Ishikawa (cell line): ENCODE measurements at regions not wholly inside any gene's neighbourhood (a gene's known extent, or its start where the extent isn't known, plus 50 kb on each side); places are given as distances from the start of the nearest gene placed in this dataset.

Source experiments
- CEBPB ChIP-seq: IDR thresholded peaks from 2 replicates; pipeline ENCODE4 v1.6.1; 2012
- CREB1 ChIP-seq: IDR thresholded peaks from 2 replicates; pipeline ENCODE4 v1.6.1; 2012; ENCODE audit warnings: low read depth
- EGR1 ChIP-seq: IDR thresholded peaks from 2 replicates; pipeline ENCODE4 v1.6.1; 2012
- EP300 ChIP-seq: IDR thresholded peaks from 2 replicates; pipeline ENCODE4 v1.6.1; 2012; ENCODE audit warnings: borderline replicate concordance
- FOXM1 ChIP-seq: IDR thresholded peaks from 2 replicates; pipeline ENCODE4 v1.6.1; 2012; ENCODE audit warnings: low read depth, borderline replicate concordance
- NFIC ChIP-seq: IDR thresholded peaks from 2 replicates; pipeline ENCODE4 v1.6.1; 2012
- RAD21 ChIP-seq: IDR thresholded peaks from 2 replicates; pipeline ENCODE4 v1.6.1; 2012; ENCODE audit warnings: low read depth
- TAF1 ChIP-seq: IDR thresholded peaks from 2 replicates; pipeline ENCODE4 v1.6.1; 2012; ENCODE audit warnings: low read depth, mild to moderate bottlenecking
- TCF12 ChIP-seq: IDR thresholded peaks from 2 replicates; pipeline ENCODE4 v1.6.1; 2012; ENCODE audit warnings: low read depth
- TEAD4 ChIP-seq: IDR thresholded peaks from 2 replicates; pipeline ENCODE4 v1.6.1; 2012
- YY1 ChIP-seq: IDR thresholded peaks from 2 replicates; pipeline ENCODE4 v1.6.1; 2012; ENCODE audit warnings: low read depth
- ZBTB7A ChIP-seq: IDR thresholded peaks from 2 replicates; pipeline ENCODE4 v1.6.1; 2012; ENCODE audit warnings: low read depth
- TF ChIP-seq, protein P1 (sequence below): IDR thresholded peaks from 2 replicates; pipeline ENCODE4 v1.6.1; 2012; ENCODE audit warnings: low read depth, mild to moderate bottlenecking
- TF ChIP-seq, protein P2 (sequence below): IDR thresholded peaks from 2 replicates; pipeline ENCODE4 v1.6.1; 2012
- TF ChIP-seq, protein P3 (sequence below): IDR thresholded peaks from 2 replicates; pipeline ENCODE4 v1.6.1; 2012

DNA sequence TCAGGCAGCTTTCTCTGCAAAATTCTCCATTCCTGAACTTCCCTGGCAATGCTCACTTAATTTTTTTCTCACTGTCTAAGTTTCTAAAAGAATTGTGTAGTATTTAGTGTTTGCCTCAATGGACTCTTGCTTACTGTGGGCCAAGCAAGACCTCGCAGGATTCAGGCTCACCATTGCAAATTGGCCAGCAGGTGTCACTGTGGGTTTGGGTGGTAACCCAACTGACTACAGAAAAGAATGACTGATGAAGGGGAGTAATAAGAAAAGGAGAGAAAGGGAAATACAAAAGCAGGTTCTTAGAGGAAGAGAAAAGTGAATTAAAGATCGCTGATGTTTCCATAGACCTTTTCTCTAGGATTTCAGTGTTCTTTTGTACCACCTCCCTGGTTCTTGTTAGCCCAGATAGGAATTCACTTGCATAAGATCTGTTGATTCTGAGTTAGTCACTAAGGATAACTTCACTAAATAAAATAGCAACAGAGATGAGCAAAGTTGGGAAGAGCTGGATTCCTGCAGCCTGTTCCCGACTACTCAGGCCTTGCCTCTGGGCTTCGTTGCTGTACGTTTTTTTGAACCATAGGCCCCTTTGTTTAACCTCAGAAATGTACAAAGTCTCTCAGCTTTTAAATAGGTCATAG, 386.5 kb upstream of the DDHD1 start:
- TF ChIP-seq, protein P1, sequence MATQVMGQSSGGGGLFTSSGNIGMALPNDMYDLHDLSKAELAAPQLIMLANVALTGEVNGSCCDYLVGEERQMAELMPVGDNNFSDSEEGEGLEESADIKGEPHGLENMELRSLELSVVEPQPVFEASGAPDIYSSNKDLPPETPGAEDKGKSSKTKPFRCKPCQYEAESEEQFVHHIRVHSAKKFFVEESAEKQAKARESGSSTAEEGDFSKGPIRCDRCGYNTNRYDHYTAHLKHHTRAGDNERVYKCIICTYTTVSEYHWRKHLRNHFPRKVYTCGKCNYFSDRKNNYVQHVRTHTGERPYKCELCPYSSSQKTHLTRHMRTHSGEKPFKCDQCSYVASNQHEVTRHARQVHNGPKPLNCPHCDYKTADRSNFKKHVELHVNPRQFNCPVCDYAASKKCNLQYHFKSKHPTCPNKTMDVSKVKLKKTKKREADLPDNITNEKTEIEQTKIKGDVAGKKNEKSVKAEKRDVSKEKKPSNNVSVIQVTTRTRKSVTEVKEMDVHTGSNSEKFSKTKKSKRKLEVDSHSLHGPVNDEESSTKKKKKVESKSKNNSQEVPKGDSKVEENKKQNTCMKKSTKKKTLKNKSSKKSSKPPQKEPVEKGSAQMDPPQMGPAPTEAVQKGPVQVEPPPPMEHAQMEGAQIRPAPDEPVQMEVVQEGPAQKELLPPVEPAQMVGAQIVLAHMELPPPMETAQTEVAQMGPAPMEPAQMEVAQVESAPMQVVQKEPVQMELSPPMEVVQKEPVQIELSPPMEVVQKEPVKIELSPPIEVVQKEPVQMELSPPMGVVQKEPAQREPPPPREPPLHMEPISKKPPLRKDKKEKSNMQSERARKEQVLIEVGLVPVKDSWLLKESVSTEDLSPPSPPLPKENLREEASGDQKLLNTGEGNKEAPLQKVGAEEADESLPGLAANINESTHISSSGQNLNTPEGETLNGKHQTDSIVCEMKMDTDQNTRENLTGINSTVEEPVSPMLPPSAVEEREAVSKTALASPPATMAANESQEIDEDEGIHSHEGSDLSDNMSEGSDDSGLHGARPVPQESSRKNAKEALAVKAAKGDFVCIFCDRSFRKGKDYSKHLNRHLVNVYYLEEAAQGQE, result no peak
- TF ChIP-seq FOXM1 (no peak), YY1 (no peak), RAD21 (peak; percentile 94)

DNA sequence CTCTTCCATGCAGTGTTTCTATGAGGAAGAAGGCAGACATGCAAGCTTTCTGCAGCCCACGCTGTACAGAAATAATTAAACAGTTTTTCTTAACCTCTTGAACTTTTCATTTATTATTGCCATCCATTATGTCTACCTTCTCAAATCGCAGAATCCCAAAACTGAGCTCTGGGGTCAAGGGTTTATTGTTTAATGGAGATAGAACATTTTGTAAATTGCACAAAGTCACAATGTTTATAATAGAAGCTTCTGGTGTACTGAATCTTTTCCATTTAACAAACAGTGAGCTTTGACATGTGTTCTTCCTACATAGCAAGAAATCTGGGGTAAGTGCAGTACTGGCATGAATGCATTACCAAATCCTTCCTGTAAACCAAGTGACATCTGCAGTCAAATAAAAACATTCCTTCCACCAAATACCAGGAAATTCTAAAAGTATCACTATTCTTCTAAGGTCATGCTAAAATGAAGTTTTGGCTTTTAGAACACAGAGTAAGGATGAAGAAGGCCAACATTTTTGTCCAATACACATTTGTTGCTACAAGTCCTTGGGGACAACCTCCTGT, 385.3 kb upstream of the DDHD1 start:
- no peak for TF ChIP-seq NFIC
- TF ChIP-seq EP300, result no peak
- no peak for TF ChIP-seq TAF1
- TF ChIP-seq ZBTB7A, result no peak
- no peak for TF ChIP-seq EGR1
- no peak for TF ChIP-seq TEAD4
- no peak for TF ChIP-seq TCF12

DNA sequence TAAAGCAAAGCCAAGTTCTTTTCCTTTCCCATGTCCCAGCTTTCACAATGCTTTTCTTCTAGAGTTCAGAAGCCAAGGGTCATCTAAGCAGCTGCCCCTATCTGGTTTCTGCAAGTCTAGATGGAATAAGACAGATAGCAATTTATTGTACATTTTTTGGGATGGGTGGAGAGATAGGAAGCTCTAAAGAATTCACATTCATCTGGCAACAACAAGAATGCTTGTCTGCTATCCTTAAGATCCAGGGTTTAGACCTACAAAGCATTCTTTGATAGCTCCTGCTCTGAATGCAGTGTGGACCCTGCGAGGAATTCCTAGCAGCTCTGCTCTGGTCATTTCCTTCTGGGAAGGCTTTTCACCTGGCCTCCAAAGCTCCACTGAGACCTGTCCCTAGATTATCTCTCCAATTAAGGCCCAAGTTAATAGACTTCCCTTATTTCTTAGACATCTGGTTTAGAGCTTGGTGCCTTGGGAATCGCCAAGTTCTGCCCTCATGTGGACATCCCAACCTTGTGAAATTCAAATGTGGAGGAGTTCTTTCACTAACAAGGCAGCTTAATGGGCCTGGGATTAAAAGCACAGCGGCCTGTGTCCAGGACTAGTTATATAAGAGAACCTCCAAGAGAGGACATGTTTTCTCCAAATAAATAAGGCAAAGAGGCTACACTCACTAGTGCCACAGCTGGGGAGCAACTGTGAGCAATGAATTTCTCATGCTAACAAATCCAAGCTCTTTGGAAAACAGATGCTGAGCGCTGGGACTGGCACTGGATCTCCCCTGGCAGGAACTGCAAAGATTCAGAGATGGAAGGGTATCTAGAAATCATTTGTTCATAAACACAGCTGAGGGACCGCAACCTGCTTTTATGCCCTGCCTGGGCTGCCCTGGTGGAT, 384.5 kb upstream of the DDHD1 start:
- TF ChIP-seq EP300 (no peak), EGR1 (no peak), FOXM1 (no peak), CREB1 (no peak), ZBTB7A (no peak), TEAD4 (no peak), YY1 (no peak), TAF1 (no peak), RAD21 (no peak), TCF12 (no peak), CEBPB (no peak), NFIC (no peak)
- TF ChIP-seq, protein P1, result no peak
- TF ChIP-seq, protein P2, sequence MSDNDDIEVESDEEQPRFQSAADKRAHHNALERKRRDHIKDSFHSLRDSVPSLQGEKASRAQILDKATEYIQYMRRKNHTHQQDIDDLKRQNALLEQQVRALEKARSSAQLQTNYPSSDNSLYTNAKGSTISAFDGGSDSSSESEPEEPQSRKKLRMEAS, result no peak
- TF ChIP-seq, protein P3, sequence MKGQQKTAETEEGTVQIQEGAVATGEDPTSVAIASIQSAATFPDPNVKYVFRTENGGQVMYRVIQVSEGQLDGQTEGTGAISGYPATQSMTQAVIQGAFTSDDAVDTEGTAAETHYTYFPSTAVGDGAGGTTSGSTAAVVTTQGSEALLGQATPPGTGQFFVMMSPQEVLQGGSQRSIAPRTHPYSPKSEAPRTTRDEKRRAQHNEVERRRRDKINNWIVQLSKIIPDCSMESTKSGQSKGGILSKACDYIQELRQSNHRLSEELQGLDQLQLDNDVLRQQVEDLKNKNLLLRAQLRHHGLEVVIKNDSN, result no peak

DNA sequence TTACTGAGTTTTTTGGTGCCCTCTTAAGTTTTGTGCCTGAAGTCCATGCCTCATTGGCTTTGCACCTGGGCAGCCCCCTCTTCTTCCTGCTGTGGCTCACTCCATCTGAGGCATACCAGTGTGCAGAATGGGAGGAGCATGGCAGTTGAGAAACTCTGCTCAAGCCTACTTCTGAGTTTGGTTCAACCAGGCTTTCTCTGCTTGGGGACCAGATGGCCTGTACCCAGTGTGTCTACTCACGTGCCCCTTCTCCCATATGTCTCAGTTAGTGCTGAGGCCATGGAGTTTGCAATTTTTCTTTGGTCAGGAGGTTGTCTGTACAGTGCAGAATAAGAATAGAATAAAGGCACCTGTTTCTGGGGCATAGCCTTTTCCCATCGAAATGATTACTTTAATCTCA, 383.3 kb upstream of the DDHD1 start:
- TF ChIP-seq, protein P2, result no peak
- TF ChIP-seq FOXM1 (no peak), ZBTB7A (no peak), YY1 (no peak), TEAD4 (no peak), RAD21 (no peak), CEBPB (no peak), CREB1 (no peak), NFIC (no peak), TAF1 (no peak), EGR1 (no peak), EP300 (no peak), TCF12 (no peak)
- TF ChIP-seq, protein P3, result no peak
- TF ChIP-seq, protein P1, result no peak
